Liver (tissue), 8 donors: ENCODE measurements at regions not wholly inside any gene's neighbourhood (a gene's known extent, or its start where the extent isn't known, plus 50 kb on each side); places are given as distances from the start of the nearest gene placed in this dataset.

Experiments used
- DNase-seq: peaks from one replicate; pipeline ENCODE4 v3.0.0-alpha.2; 2017; ENCODE audit warnings: low spot score
- H3K27ac ChIP-seq, 2 donors: one replicate each; pipeline ENCODE4 v1.7.0; 2013; ENCODE audit warnings: inconsistent platforms in 2 of 2, low read length in 2 of 2, control low read depth in 1 of 2, low read depth in 1 of 2, mild to moderate bottlenecking in 1 of 2
- H3K27me3 ChIP-seq, 4 donors: one replicate each; pipeline versions ENCODE4 v1.6.1 to v1.7.0; 2013; ENCODE audit warnings: low read length in 3 of 4, inconsistent platforms in 1 of 4, mild to moderate bottlenecking in 1 of 4, moderate library complexity in 1 of 4; ENCODE audit not compliant: control insufficient read depth in 4 of 4, insufficient read depth in 4 of 4
- H3K36me3 ChIP-seq, 4 donors: one replicate each; pipeline versions ENCODE4 v1.6.1 to v1.7.0; 2013; ENCODE audit warnings: low read length in 3 of 4, mild to moderate bottlenecking in 3 of 4, low read depth in 1 of 4, moderate library complexity in 1 of 4; ENCODE audit not compliant: control insufficient read depth in 4 of 4, insufficient read depth in 3 of 4
- H3K4me1 ChIP-seq, 4 donors: one replicate each; pipeline versions ENCODE4 v1.6.1 to v1.7.0; 2013; ENCODE audit warnings: low read length in 3 of 4, mild to moderate bottlenecking in 3 of 4, moderate library complexity in 1 of 4; ENCODE audit not compliant: control insufficient read depth in 4 of 4, insufficient read depth in 4 of 4
- H3K4me3 ChIP-seq, 3 donors: one replicate each; pipeline versions ENCODE4 v1.6.1 to v1.7.0; 2013; ENCODE audit warnings: low read length in 3 of 3, control low read depth in 1 of 3, low read depth in 1 of 3, mild to moderate bottlenecking in 1 of 3
- H3K9ac ChIP-seq, 2 donors: one replicate each; pipeline ENCODE4 v1.7.0; 2013; ENCODE audit warnings: low read length in 2 of 2, mild to moderate bottlenecking in 2 of 2, moderate library complexity in 2 of 2, control low read depth in 1 of 2, low read depth in 1 of 2
- H3K9me3 ChIP-seq, 4 donors: one replicate each; pipeline versions ENCODE4 v1.6.1 to v1.7.0; 2013; ENCODE audit warnings: low read length in 3 of 4; ENCODE audit not compliant: control insufficient read depth in 4 of 4
- CTCF ChIP-seq: fragments of 150-350 bp; IDR thresholded peaks from 2 replicates; pipeline ENCODE4 v1.5.1; 2017; ENCODE audit warnings: improper control_type of control experiment, low read depth, low read length; ENCODE audit not compliant: missing input control
- FOXA1 ChIP-seq: IDR thresholded peaks from 2 replicates; pipeline ENCODE4 v1.6.1; 2016; ENCODE audit warnings: antibody characterized with exemption
- FOXA2 ChIP-seq: IDR thresholded peaks from 2 replicates; pipeline ENCODE4 v1.6.1; 2016; ENCODE audit warnings: antibody characterized with exemption
- GABPA ChIP-seq, 2 donors: IDR thresholded peaks in 1 of 2; conservative IDR thresholded peaks in 1 of 2; 2 replicates each; pipeline ENCODE4 v1.6.1; 2016; ENCODE audit warnings: antibody characterized with exemption in 2 of 2, mild to moderate bottlenecking in 1 of 2, moderate library complexity in 1 of 2
- HNF4A ChIP-seq, 2 donors: conservative IDR thresholded peaks; 2 replicates each; pipeline ENCODE4 v1.6.1; 2016; ENCODE audit warnings: antibody characterized with exemption in 2 of 2, mild to moderate bottlenecking in 2 of 2
- HNF4G ChIP-seq: IDR thresholded peaks from 2 replicates; pipeline ENCODE4 v1.6.1; 2016; ENCODE audit warnings: antibody characterized with exemption
- JUND ChIP-seq, 2 donors: IDR thresholded peaks; 2 replicates each; pipeline ENCODE4 v1.6.1; 2016; ENCODE audit warnings: antibody characterized with exemption in 2 of 2
- MAX ChIP-seq: IDR thresholded peaks from 2 replicates; pipeline ENCODE4 v1.6.1; 2016; ENCODE audit warnings: antibody characterized with exemption
- NR2F2 ChIP-seq: IDR thresholded peaks from 2 replicates; pipeline ENCODE4 v1.6.1; 2016; ENCODE audit warnings: antibody characterized with exemption
- RAD21 ChIP-seq, 2 donors: IDR thresholded peaks; 2 replicates each; pipeline ENCODE4 v1.6.1; 2016; ENCODE audit warnings: antibody characterized with exemption in 2 of 2, mild to moderate bottlenecking in 2 of 2
- RXRA ChIP-seq, 2 donors: IDR thresholded peaks; 2 replicates each; pipeline ENCODE4 v1.6.1; 2017 to 2018; ENCODE audit warnings: antibody characterized with exemption in 2 of 2, mild to moderate bottlenecking in 1 of 2
- TAF1 ChIP-seq: conservative IDR thresholded peaks from 2 replicates; pipeline ENCODE4 v1.6.1; 2016; ENCODE audit warnings: antibody characterized with exemption, mild to moderate bottlenecking
- YY1 ChIP-seq: IDR thresholded peaks from 2 replicates; pipeline ENCODE4 v1.6.1; 2016; ENCODE audit warnings: antibody characterized with exemption, mild to moderate bottlenecking
- ZBTB33 ChIP-seq: IDR thresholded peaks from 2 replicates; pipeline ENCODE4 v1.6.1; 2016; ENCODE audit warnings: antibody characterized with exemption
- WGBS: extraction: QIAGEN DNeasy Blood & Tissue Kit; methylation state at CpG from one replicate; pipeline ENCODE4 v1.1.7; 2013; 5-methylcytosine and 5-hydroxymethylcytosine counted together
- TF ChIP-seq, protein P1 (sequence below): IDR thresholded peaks from 2 replicates; pipeline ENCODE4 v1.6.1; 2016; ENCODE audit warnings: antibody characterized with exemption, mild to moderate bottlenecking
- donor health status: healthy.
- donor health status: healthy.
- donor health status: healthy.
- donor health status: healthy.
- donor health status: healthy.

DNA sequence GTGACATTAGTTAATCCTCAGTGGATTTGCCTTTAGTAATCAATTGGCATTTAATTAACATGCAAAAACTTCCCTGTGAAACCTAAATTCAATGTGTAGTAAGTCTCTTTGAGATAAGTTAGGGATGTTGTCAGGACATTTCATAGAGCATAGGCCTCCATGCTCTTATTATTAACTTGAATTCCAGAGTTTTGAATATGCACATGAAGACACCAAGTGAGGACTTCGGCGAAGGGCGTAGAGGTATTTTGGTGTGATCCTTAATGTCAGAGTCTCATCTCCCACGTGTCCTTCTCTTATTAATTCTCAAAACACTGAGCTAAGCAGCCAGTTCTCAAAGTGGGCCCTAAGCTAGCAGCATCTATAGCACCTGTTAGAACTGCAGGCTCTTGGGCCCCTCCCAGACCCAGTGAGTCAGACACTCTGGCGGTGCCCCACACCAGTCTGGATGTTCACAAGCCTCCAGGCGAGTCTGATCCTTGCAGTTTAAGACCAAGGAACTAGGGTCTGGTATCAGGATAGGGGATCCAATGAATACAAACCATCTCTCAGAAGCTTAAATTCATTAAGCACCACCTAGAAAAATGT, 292.1 kb downstream of the QKI start:
- Histone ChIP-seq H3K27me3 (no peaks in the 10 kb centered on the region), H3K9ac (no peak overlapping the region), H3K4me3 (no peak overlapping the region), H3K4me1 (peaks cover 0 to 2% (median under 1%) of the 10 kb centered on the region in 4 donors), H3K27ac (no peak overlapping the region), H3K36me3 (no peaks in the 10 kb centered on the region), H3K9me3 (no peaks in the 10 kb centered on the region)
- DNase-seq: no peak
- TF ChIP-seq NR2F2 (no peak), CTCF (no peak), HNF4A (conservative IDR thresholded peaks at IDR 0.05) (no peak), JUND (IDR thresholded peaks at IDR 0.05) (no peak), ZBTB33 (no peak), FOXA2 (no peak), MAX (no peak), TAF1 (no peak), YY1 (no peak), RAD21 (IDR thresholded peaks at IDR 0.05) (no peak), FOXA1 (no peak), GABPA (IDR thresholded peaks at IDR 0.05 in 1 of 2, conservative IDR thresholded peaks at IDR 0.05 in 1 of 2) (no peak), HNF4G (no peak), RXRA (IDR thresholded peaks at IDR 0.05) (no peak)
- TF ChIP-seq, protein P1, sequence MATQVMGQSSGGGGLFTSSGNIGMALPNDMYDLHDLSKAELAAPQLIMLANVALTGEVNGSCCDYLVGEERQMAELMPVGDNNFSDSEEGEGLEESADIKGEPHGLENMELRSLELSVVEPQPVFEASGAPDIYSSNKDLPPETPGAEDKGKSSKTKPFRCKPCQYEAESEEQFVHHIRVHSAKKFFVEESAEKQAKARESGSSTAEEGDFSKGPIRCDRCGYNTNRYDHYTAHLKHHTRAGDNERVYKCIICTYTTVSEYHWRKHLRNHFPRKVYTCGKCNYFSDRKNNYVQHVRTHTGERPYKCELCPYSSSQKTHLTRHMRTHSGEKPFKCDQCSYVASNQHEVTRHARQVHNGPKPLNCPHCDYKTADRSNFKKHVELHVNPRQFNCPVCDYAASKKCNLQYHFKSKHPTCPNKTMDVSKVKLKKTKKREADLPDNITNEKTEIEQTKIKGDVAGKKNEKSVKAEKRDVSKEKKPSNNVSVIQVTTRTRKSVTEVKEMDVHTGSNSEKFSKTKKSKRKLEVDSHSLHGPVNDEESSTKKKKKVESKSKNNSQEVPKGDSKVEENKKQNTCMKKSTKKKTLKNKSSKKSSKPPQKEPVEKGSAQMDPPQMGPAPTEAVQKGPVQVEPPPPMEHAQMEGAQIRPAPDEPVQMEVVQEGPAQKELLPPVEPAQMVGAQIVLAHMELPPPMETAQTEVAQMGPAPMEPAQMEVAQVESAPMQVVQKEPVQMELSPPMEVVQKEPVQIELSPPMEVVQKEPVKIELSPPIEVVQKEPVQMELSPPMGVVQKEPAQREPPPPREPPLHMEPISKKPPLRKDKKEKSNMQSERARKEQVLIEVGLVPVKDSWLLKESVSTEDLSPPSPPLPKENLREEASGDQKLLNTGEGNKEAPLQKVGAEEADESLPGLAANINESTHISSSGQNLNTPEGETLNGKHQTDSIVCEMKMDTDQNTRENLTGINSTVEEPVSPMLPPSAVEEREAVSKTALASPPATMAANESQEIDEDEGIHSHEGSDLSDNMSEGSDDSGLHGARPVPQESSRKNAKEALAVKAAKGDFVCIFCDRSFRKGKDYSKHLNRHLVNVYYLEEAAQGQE: no peak
- WGBS: 92% methylated on average over 6 of the region's 6 CpGs

- Histone ChIP-seq H3K9ac (no peak overlapping the region), H3K36me3 (no peaks in the 10 kb centered on the region), H3K4me3 (no peak overlapping the region), H3K27ac (no peak overlapping the region), H3K4me1 (peaks cover 0 to 2% (median 0%) of the 10 kb centered on the region in 4 donors), H3K27me3 (no peaks in the 10 kb centered on the region), H3K9me3 (no peaks in the 10 kb centered on the region)
- TF ChIP-seq YY1 (no peak), JUND (IDR thresholded peaks at IDR 0.05) (no peak), RAD21 (IDR thresholded peaks at IDR 0.05) (no peak)
- DNase-seq: no peak
- WGBS: 88% methylated on average over 9 of the region's 9 CpGs
Observed at GRCh38 chr6:163705923-163706322, 291.4 kb downstream of the QKI start.
